H9 (cell line): ENCODE measurements at regions not wholly inside any gene's neighbourhood (a gene's known extent, or its start where the extent isn't known, plus 50 kb on each side); places are given as distances from the start of the nearest gene placed in this dataset.

Source experiments
- DNase-seq: peaks from one replicate; pipeline ENCODE4 v3.0.0-alpha.2; 2017
- H2AFZ ChIP-seq: one replicate; pipeline ENCODE4 v1.6.1; 2013; ENCODE audit warnings: mild to moderate bottlenecking, low read length, control low read depth, moderate library complexity
- H2AK5ac ChIP-seq: 2 replicates; pipeline ENCODE4 v1.6.1; 2013; ENCODE audit warnings: low read length, control low read depth, mixed read lengths; ENCODE audit not compliant: insufficient read length
- H2BK120ac ChIP-seq: one replicate; pipeline ENCODE4 v1.6.1; 2013; ENCODE audit warnings: low read depth, mild to moderate bottlenecking, low read length, control low read depth, inconsistent platforms; ENCODE audit not compliant: poor library complexity, severe bottlenecking
- H2BK12ac ChIP-seq: 2 replicates; pipeline ENCODE4 v1.6.1; 2013; ENCODE audit warnings: low read length, control low read depth, mixed read lengths, low read depth; ENCODE audit not compliant: insufficient read length
- H2BK15ac ChIP-seq: 2 replicates; pipeline ENCODE4 v1.6.1; 2013; ENCODE audit warnings: low read depth, low read length, control low read depth
- H2BK20ac ChIP-seq: one replicate; pipeline ENCODE4 v1.6.1; 2013; ENCODE audit warnings: low read depth, mild to moderate bottlenecking, low read length, control low read depth, inconsistent platforms; ENCODE audit not compliant: poor library complexity, severe bottlenecking
- H2BK5ac ChIP-seq: 2 replicates; pipeline ENCODE4 v1.6.1; 2013; ENCODE audit warnings: low read length, control low read depth, mixed read lengths; ENCODE audit not compliant: insufficient read length
- H3K14ac ChIP-seq: 2 replicates; pipeline ENCODE4 v1.6.1; 2013; ENCODE audit warnings: low read length, control low read depth; ENCODE audit not compliant: insufficient read depth
- H3K18ac ChIP-seq: 2 replicates; pipeline ENCODE4 v1.6.1; 2013; ENCODE audit warnings: low read depth, mild to moderate bottlenecking, mixed read lengths, low read length, control low read depth; ENCODE audit not compliant: insufficient read length
- H3K23ac ChIP-seq: 2 replicates; pipeline ENCODE4 v1.6.1; 2013; ENCODE audit warnings: low read length, control low read depth, mixed read lengths, low read depth; ENCODE audit not compliant: insufficient read length
- H3K23me2 ChIP-seq: 2 replicates; pipeline ENCODE4 v1.6.1; 2013; ENCODE audit warnings: low read depth, mild to moderate bottlenecking, mixed read lengths, low read length, control low read depth; ENCODE audit not compliant: insufficient read length, poor library complexity, severe bottlenecking
- H3K27ac ChIP-seq: 2 replicates; pipeline ENCODE4 v1.5.1; 2013; ENCODE audit warnings: low read length, control low read depth, mixed read lengths, low read depth; ENCODE audit not compliant: insufficient read length
- H3K27me3 ChIP-seq: 2 replicates; pipeline ENCODE4 v1.6.1; 2013; ENCODE audit warnings: low read length, control low read depth, inconsistent platforms; ENCODE audit not compliant: insufficient read depth
- H3K4ac ChIP-seq: 2 replicates; pipeline ENCODE4 v1.6.1; 2013; ENCODE audit warnings: low read depth, mild to moderate bottlenecking, control low read depth, inconsistent platforms, low read length, moderate library complexity
- H3K4me1 ChIP-seq: 2 replicates; pipeline ENCODE4 v1.6.1; 2013; ENCODE audit warnings: low read length, control low read depth, inconsistent platforms; ENCODE audit not compliant: insufficient read depth
- H3K4me2 ChIP-seq: 2 replicates; pipeline ENCODE4 v1.6.1; 2013; ENCODE audit warnings: low read length, control low read depth, mixed read lengths; ENCODE audit not compliant: insufficient read length, insufficient read depth
- H3K56ac ChIP-seq: 2 replicates; pipeline ENCODE4 v1.6.1; 2013; ENCODE audit warnings: low read depth, mild to moderate bottlenecking, mixed read lengths, low read length, control low read depth; ENCODE audit not compliant: insufficient read length
- H3K79me1 ChIP-seq: 2 replicates; pipeline ENCODE4 v1.6.1; 2013; ENCODE audit warnings: low read depth, mild to moderate bottlenecking, moderate library complexity, low read length, control low read depth, inconsistent platforms; ENCODE audit not compliant: insufficient read depth, poor library complexity, severe bottlenecking
- H3K79me2 ChIP-seq: 2 replicates; pipeline ENCODE4 v1.6.1; 2013; ENCODE audit warnings: low read length, control low read depth, inconsistent platforms; ENCODE audit not compliant: insufficient read depth
- H3K9ac ChIP-seq: 2 replicates; pipeline ENCODE4 v1.6.1; 2013; ENCODE audit warnings: low read length, control low read depth, mixed read lengths; ENCODE audit not compliant: insufficient read length; ENCODE audit errors: extremely low read depth
- H3K9me3 ChIP-seq: one replicate; pipeline ENCODE4 v1.6.1; 2013; ENCODE audit warnings: low read depth, low read length, inconsistent platforms; ENCODE audit not compliant: control insufficient read depth
- H3T11ph ChIP-seq: one replicate; pipeline ENCODE4 v1.6.1; 2013; ENCODE audit warnings: mild to moderate bottlenecking, low read length, control low read depth, inconsistent platforms
- H4K20me1 ChIP-seq: one replicate; pipeline ENCODE4 v1.6.1; 2013; ENCODE audit not compliant: control insufficient read depth, insufficient read length, insufficient read depth
- H4K5ac ChIP-seq: 2 replicates; pipeline ENCODE4 v1.6.1; 2013; ENCODE audit warnings: low read depth, mild to moderate bottlenecking, mixed read lengths, low read length, control low read depth; ENCODE audit not compliant: insufficient read length
- H4K8ac ChIP-seq: replicated peaks from 2 replicates; pipeline ENCODE4 v1.6.1; 2013; ENCODE audit warnings: low read length, control low read depth, mixed read lengths, low read depth; ENCODE audit not compliant: insufficient read length
- H4K91ac ChIP-seq: 2 replicates; pipeline ENCODE4 v1.6.1; 2013; ENCODE audit warnings: low read depth, mild to moderate bottlenecking, moderate library complexity, mixed read lengths, low read length, control low read depth; ENCODE audit not compliant: insufficient read length
- H3K27ac Mint-ChIP-seq, 3 experiments: 2 replicates in 2 of 3; 3 replicates in 1 of 3; pipeline ENCODE4 v1.8.0; 2020 to 2021; ENCODE audit warnings: mixed read lengths in 3 of 3, mild to moderate bottlenecking in 1 of 3, moderate library complexity in 1 of 3
- H3K27me3 Mint-ChIP-seq: 2 replicates; pipeline ENCODE4 v1.8.0; 2021; ENCODE audit warnings: low read depth, mild to moderate bottlenecking, moderate library complexity, mixed read lengths
- H3K36me3 Mint-ChIP-seq, 3 experiments: 2 replicates in 2 of 3; 3 replicates in 1 of 3; pipeline ENCODE4 v1.8.0; 2020 to 2021; ENCODE audit warnings: low read depth in 3 of 3, mixed read lengths in 3 of 3; ENCODE audit not compliant: insufficient read depth in 1 of 3
- H3K4me1 Mint-ChIP-seq, 2 experiments: 2 replicates each; pipeline ENCODE4 v1.8.0; 2020; ENCODE audit warnings: mixed read lengths in 2 of 2
- H3K4me3 Mint-ChIP-seq, 2 experiments: 2 replicates in 1 of 2; 3 replicates in 1 of 2; pipeline ENCODE4 v1.8.0; 2020 to 2021; ENCODE audit warnings: mild to moderate bottlenecking in 2 of 2, mixed read lengths in 2 of 2, moderate library complexity in 1 of 2
- H3K9me3 Mint-ChIP-seq, 2 experiments: 2 replicates in 1 of 2; 3 replicates in 1 of 2; pipeline ENCODE4 v1.8.0; 2020; ENCODE audit warnings: mild to moderate bottlenecking in 2 of 2, mixed read lengths in 2 of 2, moderate library complexity in 1 of 2
- CTCF ChIP-seq: fragments of 200-600 bp; sonication (generic); conservative IDR thresholded peaks from 3 replicates; pipeline ENCODE4 v1.8.0; 2021; ENCODE audit warnings: antibody characterized with exemption, mild to moderate bottlenecking
- WGBS: extraction: QIAGEN DNeasy Blood & Tissue Kit; methylation state at CpG from one replicate; pipeline ENCODE4 v1.1.7; 2013; ENCODE audit warnings: missing lambda C conversion rate, low lambda C conversion rate, mixed read lengths; ENCODE audit not compliant: insufficient read length; ENCODE audit errors: extremely low coverage; 5-methylcytosine and 5-hydroxymethylcytosine counted together

GRCh38 chr14:51453869-51454268, 197.8 kb upstream of the FRMD6 start:
- Histone ChIP-seq H3K9ac (no peak overlapping the region), H3T11ph (no peak overlapping the region), H2BK5ac (no peak overlapping the region), H2BK12ac (no peak overlapping the region), H2AK5ac (no peak overlapping the region), H3K14ac (no peak overlapping the region), H2BK20ac (no peak overlapping the region), H4K20me1 (no peaks in the 10 kb centered on the region), H3K79me1 (no peaks in the 10 kb centered on the region), H3K27ac (no peak overlapping the region), H3K4me2 (no peak overlapping the region), H3K4me1 (no peaks in the 10 kb centered on the region), H2BK120ac (no peak overlapping the region), H3K27me3 (no peaks in the 10 kb centered on the region), H3K4ac (no peak overlapping the region), H3K23me2 (no peaks in the 10 kb centered on the region), H4K91ac (no peak overlapping the region), H2AFZ (no peak overlapping the region), H4K5ac (no peak overlapping the region), H3K9me3 (no peaks in the 10 kb centered on the region), H2BK15ac (no peak overlapping the region), H3K56ac (no peak overlapping the region), H3K79me2 (no peaks in the 10 kb centered on the region), H3K23ac (no peak overlapping the region), H3K18ac (no peak overlapping the region), H4K8ac (no peak overlapping the region)
- no peak for TF ChIP-seq CTCF
- no peak overlapping the region for H3K27ac Mint-ChIP-seq
- no peaks in the 10 kb centered on the region for H3K4me1 Mint-ChIP-seq
- WGBS = no CpG with 5 or more reads among the region's 8 CpGs
- H3K4me3 Mint-ChIP-seq = no peak overlapping the region
- no peaks in the 10 kb centered on the region for H3K36me3 Mint-ChIP-seq
- H3K27me3 Mint-ChIP-seq = peaks cover 3% of the 10 kb centered on the region; the same call in 1 of the 2 replicates
- no peaks in the 10 kb centered on the region for H3K9me3 Mint-ChIP-seq
- no peak for DNase-seq
